ENCODE measurements at regions not wholly inside any gene's neighbourhood (a gene's known extent, or its start where the extent isn't known, plus 50 kb on each side); places are given as distances from the start of the nearest gene placed in this dataset.

GRCh38 chr5:160511280-160511929 is 89.8 kb downstream of the PTTG1 start:
- no peak for TF ChIP-seq CTCF (conservative IDR thresholded peaks at IDR 0.05)
- no peak for DNase-seq
- H2BK20ac ChIP-seq (ENCODE audit: low read depth, low read length, poor library complexity, severe bottlenecking), result no peak overlapping the region
- no peak overlapping the region for H4K8ac ChIP-seq (replicated peaks; ENCODE audit: insufficient read length, low read depth, low read length)
- H3K9ac ChIP-seq (ENCODE audit: extremely low read depth, insufficient read length, low read length), result no peak overlapping the region
- no peak overlapping the region for H4K5ac ChIP-seq (ENCODE audit: insufficient read length, low read depth, low read length)
- H3K4me2 ChIP-seq (ENCODE audit: insufficient read depth, insufficient read length, low read length), result no peak overlapping the region
- H3K36me3 Mint-ChIP-seq (ENCODE audit: insufficient read depth in 1 of 3, low read depth in 3 of 3), result no peaks in the 10 kb centered on the region
- no peak overlapping the region for H3K14ac ChIP-seq (ENCODE audit: insufficient read depth, low read length)
- H3K4me1 ChIP-seq (ENCODE audit: insufficient read depth, low read length), result 0 out of 2 replicates have a peak, but pooled peaks cover 3% of the 10 kb centered on the region
- no peaks in the 10 kb centered on the region for H3K9me3 ChIP-seq (ENCODE audit: control insufficient read depth, low read depth, low read length)
- H3K27ac ChIP-seq (ENCODE audit: insufficient read length, low read depth, low read length), result no peak overlapping the region
- no peak overlapping the region for H3K56ac ChIP-seq (ENCODE audit: insufficient read length, low read depth, low read length)
- no peak overlapping the region for H3K23ac ChIP-seq (ENCODE audit: insufficient read length, low read depth, low read length)
- no peaks in the 10 kb centered on the region for H3K23me2 ChIP-seq (ENCODE audit: insufficient read length, low read depth, low read length, poor library complexity, severe bottlenecking)
- H3K4me3 Mint-ChIP-seq, result no peak overlapping the region
- no peak overlapping the region for H2AFZ ChIP-seq (ENCODE audit: low read length)
- H4K20me1 ChIP-seq (ENCODE audit: control insufficient read depth, insufficient read depth, insufficient read length), result no peaks in the 10 kb centered on the region
- H2BK15ac ChIP-seq (ENCODE audit: low read depth, low read length), result no peak overlapping the region
- no peaks in the 10 kb centered on the region; the same call in none of the 2 replicates for H3K27me3 Mint-ChIP-seq (ENCODE audit: low read depth)
- no peaks in the 10 kb centered on the region for H3K9me3 Mint-ChIP-seq
- H3T11ph ChIP-seq (ENCODE audit: low read length), result no peak overlapping the region
- no peak overlapping the region for H4K91ac ChIP-seq (ENCODE audit: insufficient read length, low read depth, low read length)
- no peak overlapping the region for H2AK5ac ChIP-seq (ENCODE audit: insufficient read length, low read length)
- no peaks in the 10 kb centered on the region for H3K79me2 ChIP-seq (ENCODE audit: insufficient read depth, low read length)
- peak overlapping the region in 1 of 3 experiments; percentile 41; a peak in 1 of 7 replicates for H3K27ac Mint-ChIP-seq
- no peak overlapping the region for H3K4ac ChIP-seq (ENCODE audit: low read depth, low read length)
- no peak overlapping the region for H3K18ac ChIP-seq (ENCODE audit: insufficient read length, low read depth, low read length)
- H3K27me3 ChIP-seq (ENCODE audit: insufficient read depth, low read length), result no peaks in the 10 kb centered on the region
- H2BK120ac ChIP-seq (ENCODE audit: low read depth, low read length, poor library complexity, severe bottlenecking), result no peak overlapping the region
- WGBS (ENCODE audit: extremely low coverage, insufficient read length, low lambda C conversion rate), result no CpG with 5 or more reads among the region's 12 CpGs
- no peaks in the 10 kb centered on the region for H3K79me1 ChIP-seq (ENCODE audit: insufficient read depth, low read depth, low read length, poor library complexity, severe bottlenecking)
- no peak overlapping the region for H2BK12ac ChIP-seq (ENCODE audit: insufficient read length, low read depth, low read length)
- no peak overlapping the region for H2BK5ac ChIP-seq (ENCODE audit: insufficient read length, low read length)
- H3K4me1 Mint-ChIP-seq, result peaks cover 6 to 18% of the 10 kb centered on the region in 2 experiments
